Suprapubic skin (tissue), 4 donors: ENCODE measurements at regions not wholly inside any gene's neighbourhood (a gene's known extent, or its start where the extent isn't known, plus 50 kb on each side); places are given as distances from the start of the nearest gene placed in this dataset.

Experiments used
- EP300 ChIP-seq: sonication (generic); formaldehyde crosslinking; IDR thresholded peaks from one replicate; pipeline ENCODE4 v1.6.1; 2017; ENCODE audit warnings: antibody characterized with exemption
- POLR2A ChIP-seq, 2 donors: fragments of 450-650 bp; IDR thresholded peaks; one replicate each; pipeline ENCODE4 v1.6.1; 2017; ENCODE audit warnings: antibody characterized with exemption in 2 of 2, mild to moderate bottlenecking in 2 of 2, moderate library complexity in 2 of 2
- POLR2AphosphoS5 ChIP-seq, 3 donors: sonication (generic); formaldehyde crosslinking; IDR thresholded peaks; one replicate each; pipeline ENCODE4 v1.6.1; 2017; ENCODE audit warnings: antibody characterized with exemption in 3 of 3
- TF ChIP-seq, protein P1 (sequence below), 2 donors: fragments of 200-600 bp in 1 of 2; fragments of 450-650 bp in 1 of 2; sonication (generic) in 1 of 2; IDR thresholded peaks; one replicate each; pipeline ENCODE4 v1.5.1; 2016 to 2019; ENCODE audit warnings: antibody characterized with exemption in 2 of 2, mild to moderate bottlenecking in 1 of 2, moderate library complexity in 1 of 2

DNA sequence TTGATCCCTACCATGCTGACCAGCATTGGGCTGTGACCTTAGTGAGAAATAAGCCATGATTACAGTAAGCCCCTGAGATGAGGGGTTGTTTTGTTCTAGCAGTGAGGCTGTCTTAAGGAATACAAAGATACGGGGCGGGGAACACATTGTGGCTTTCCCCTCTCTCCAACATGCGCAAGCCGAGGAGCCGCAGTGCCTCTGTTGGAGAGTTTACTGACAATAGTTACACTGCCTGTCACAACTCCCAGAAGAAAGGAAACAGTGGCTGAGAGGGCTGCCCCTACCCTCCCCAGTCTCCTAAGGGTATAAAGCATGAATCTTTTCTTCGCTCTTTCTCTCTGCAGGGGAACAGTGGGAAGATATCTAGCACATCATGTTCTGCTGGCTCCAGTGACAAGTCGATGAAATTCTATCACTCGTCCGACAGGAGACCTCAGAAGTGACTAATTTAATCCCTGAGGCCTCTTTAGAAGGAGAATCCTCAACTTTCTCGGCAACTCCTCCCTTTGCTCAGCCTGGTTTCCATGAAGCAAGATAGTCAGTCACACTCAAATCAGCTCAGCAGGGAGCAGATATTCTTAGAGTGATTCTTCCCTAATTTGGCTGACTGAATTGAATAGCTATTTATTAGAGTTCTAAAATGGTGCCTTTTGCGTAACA lies 409.0 kb upstream of the PROK2 start:
- TF ChIP-seq, protein P1, sequence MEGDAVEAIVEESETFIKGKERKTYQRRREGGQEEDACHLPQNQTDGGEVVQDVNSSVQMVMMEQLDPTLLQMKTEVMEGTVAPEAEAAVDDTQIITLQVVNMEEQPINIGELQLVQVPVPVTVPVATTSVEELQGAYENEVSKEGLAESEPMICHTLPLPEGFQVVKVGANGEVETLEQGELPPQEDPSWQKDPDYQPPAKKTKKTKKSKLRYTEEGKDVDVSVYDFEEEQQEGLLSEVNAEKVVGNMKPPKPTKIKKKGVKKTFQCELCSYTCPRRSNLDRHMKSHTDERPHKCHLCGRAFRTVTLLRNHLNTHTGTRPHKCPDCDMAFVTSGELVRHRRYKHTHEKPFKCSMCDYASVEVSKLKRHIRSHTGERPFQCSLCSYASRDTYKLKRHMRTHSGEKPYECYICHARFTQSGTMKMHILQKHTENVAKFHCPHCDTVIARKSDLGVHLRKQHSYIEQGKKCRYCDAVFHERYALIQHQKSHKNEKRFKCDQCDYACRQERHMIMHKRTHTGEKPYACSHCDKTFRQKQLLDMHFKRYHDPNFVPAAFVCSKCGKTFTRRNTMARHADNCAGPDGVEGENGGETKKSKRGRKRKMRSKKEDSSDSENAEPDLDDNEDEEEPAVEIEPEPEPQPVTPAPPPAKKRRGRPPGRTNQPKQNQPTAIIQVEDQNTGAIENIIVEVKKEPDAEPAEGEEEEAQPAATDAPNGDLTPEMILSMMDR (IDR thresholded peaks at IDR 0.05) = no peak
- TF ChIP-seq POLR2A (IDR thresholded peaks at IDR 0.05) (no peak), POLR2AphosphoS5 (IDR thresholded peaks at IDR 0.05) (no peak), EP300 (no peak)
